K562 (cell line): ENCODE measurements at regions not wholly inside any gene's neighbourhood (a gene's known extent, or its start where the extent isn't known, plus 50 kb on each side); places are given as distances from the start of the nearest gene placed in this dataset.

Source experiments
- BMI1 ChIP-seq: fragments of 150-350 bp; IDR thresholded peaks from 2 replicates; pipeline ENCODE4 v1.6.1; 2014; ENCODE audit warnings: low read length
- CBFA2T3 ChIP-seq: fragments of 450-650 bp; IDR thresholded peaks from 2 replicates; pipeline ENCODE4 v1.6.1; 2017
- CBX8 ChIP-seq: fragments of 200-600 bp; sonication (generic); IDR thresholded peaks from 2 replicates; pipeline ENCODE4 v1.6.1; 2012; ENCODE audit warnings: borderline replicate concordance, mixed run types, low read depth, mild to moderate bottlenecking, moderate library complexity, mixed read lengths, low read length, control low read depth, inconsistent platforms; ENCODE audit not compliant: poor library complexity, severe bottlenecking; ENCODE audit errors: extremely low read depth
- FOXJ2 ChIP-seq: fragments of 200-800 bp; sonication (Bioruptor generic); IDR thresholded peaks from 2 replicates; pipeline ENCODE4 v1.6.1; 2016; ENCODE audit warnings: missing genetic modification characterization, missing compliant biosample characterization
- HDGF ChIP-seq: fragments of 450-650 bp; IDR thresholded peaks from 2 replicates; pipeline ENCODE4 v1.6.1; 2016
- PHB ChIP-seq: fragments of 250-450 bp; sonication (Bioruptor Pico); IDR thresholded peaks from 2 replicates; pipeline ENCODE4 v1.5.0; 2021
- TSC22D4 ChIP-seq: fragments of 450-650 bp; IDR thresholded peaks from 2 replicates; pipeline ENCODE4 v1.6.1; 2016; ENCODE audit warnings: missing genetic modification characterization, missing biosample characterization, control low read depth
- ZKSCAN1 ChIP-seq: fragments of 150-350 bp; IDR thresholded peaks from 2 replicates; pipeline ENCODE4 v1.6.1; 2016; ENCODE audit warnings: low read depth, low read length
- ZNF583 ChIP-seq: fragments of 250-450 bp; sonication (Bioruptor Pico); IDR thresholded peaks from 2 replicates; pipeline ENCODE4 v1.4.0; 2020
- ZNF586 ChIP-seq: fragments of 450-650 bp; formaldehyde crosslinking; conservative IDR thresholded peaks from 2 replicates; pipeline ENCODE4 v1.4.0; 2020; ENCODE audit warnings: mild to moderate bottlenecking, moderate library complexity
- ZZZ3 ChIP-seq: fragments of 450-650 bp; IDR thresholded peaks from 2 replicates; pipeline ENCODE4 v1.6.1; 2016; ENCODE audit warnings: antibody characterized with exemption, mild to moderate bottlenecking, moderate library complexity
- TF ChIP-seq, protein P1 (sequence below): sonication (generic); formaldehyde crosslinking; IDR thresholded peaks from 2 replicates; pipeline ENCODE4 v1.9.0; 2022; ENCODE audit warnings: mild to moderate bottlenecking, missing genetic modification reagents
- TF ChIP-seq, protein P2 (sequence below), 2 experiments: fragments of 450-650 bp in 1 of 2; sonication (generic) in 1 of 2; formaldehyde crosslinking in 1 of 2; IDR thresholded peaks; 2 replicates each; pipeline versions ENCODE4 v1.7.1 to v1.9.0; 2016 to 2022; ENCODE audit warnings: inconsistent platforms in 1 of 2, mild to moderate bottlenecking in 1 of 2, missing genetic modification reagents in 1 of 2
- TF ChIP-seq, protein P3 (sequence below): sonication (generic); formaldehyde crosslinking; IDR thresholded peaks from 2 replicates; pipeline ENCODE4 v1.5.0; 2020; ENCODE audit warnings: missing genetic modification reagents
- TF ChIP-seq, protein P4 (sequence below): fragments of 450-650 bp; formaldehyde crosslinking; IDR thresholded peaks from 2 replicates; pipeline ENCODE4 v1.4.0; 2020; ENCODE audit warnings: mild to moderate bottlenecking, moderate library complexity

DNA sequence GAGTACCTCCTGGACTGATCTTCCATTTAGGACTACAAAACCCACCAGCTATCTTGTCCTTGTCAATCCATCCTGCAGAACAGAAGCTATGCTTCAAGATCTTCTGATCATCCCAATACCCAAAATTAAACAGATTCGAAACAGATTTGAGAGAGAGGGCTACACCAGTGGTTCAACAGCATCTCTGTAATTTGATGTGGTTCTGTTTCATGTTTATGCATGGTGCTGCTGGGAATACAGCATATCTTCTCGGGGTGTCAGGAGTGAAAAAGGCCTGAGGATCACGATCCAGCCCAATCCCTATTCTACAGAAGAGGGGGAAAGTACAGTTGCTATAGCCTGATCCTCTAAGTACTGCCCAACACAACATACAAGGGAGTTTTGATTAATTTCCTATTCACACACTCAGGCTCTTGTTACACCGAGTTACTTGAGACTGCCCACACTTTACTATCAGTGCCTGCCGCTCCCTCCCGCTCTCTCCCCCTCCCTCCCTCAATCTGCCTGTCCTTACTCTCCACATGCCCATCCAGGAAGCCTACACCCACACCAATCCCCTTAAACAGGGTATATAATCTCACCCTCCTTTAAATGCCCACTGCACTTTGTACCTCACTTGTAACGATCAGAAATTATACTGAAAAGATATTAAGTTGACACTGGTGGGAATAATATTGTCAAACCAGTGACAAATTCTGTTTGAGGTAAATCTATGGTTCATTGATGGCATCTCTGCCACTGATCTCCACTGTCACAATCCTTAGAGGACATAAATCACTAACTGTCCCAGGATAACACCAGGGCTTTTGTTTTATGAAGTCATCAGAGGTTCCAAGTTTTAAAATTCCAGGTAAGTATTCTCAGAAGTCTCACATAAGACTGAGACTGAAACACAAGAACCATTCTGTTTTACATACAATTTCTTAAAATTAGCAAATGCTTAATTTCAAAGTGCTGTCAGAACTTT is 89.3 kb upstream of the PLEKHM1 start (continued):
- TF ChIP-seq FOXJ2 (no peak), PHB (CRISPR knock-in tag) (no peak), CBX8 (peak; percentile 53), ZKSCAN1 (no peak), BMI1 (no peak), ZNF586 (no peak), CBFA2T3 (no peak; the same call in 1 of the 2 replicates), ZZZ3 (no peak), ZNF583 (CRISPR knock-in tag) (0 out of 2 replicates have a peak, but pooled peaks have one; percentile 10), HDGF (0 out of 2 replicates have a peak, but pooled peaks have one; percentile 33), TSC22D4 (tag) (no peak)
- TF ChIP-seq, protein P1, sequence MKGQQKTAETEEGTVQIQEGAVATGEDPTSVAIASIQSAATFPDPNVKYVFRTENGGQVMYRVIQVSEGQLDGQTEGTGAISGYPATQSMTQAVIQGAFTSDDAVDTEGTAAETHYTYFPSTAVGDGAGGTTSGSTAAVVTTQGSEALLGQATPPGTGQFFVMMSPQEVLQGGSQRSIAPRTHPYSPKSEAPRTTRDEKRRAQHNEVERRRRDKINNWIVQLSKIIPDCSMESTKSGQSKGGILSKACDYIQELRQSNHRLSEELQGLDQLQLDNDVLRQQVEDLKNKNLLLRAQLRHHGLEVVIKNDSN (CRISPR knock-in tag), result 0 out of 2 replicates have a peak, but pooled peaks have one; percentile 18
- TF ChIP-seq, protein P2, sequence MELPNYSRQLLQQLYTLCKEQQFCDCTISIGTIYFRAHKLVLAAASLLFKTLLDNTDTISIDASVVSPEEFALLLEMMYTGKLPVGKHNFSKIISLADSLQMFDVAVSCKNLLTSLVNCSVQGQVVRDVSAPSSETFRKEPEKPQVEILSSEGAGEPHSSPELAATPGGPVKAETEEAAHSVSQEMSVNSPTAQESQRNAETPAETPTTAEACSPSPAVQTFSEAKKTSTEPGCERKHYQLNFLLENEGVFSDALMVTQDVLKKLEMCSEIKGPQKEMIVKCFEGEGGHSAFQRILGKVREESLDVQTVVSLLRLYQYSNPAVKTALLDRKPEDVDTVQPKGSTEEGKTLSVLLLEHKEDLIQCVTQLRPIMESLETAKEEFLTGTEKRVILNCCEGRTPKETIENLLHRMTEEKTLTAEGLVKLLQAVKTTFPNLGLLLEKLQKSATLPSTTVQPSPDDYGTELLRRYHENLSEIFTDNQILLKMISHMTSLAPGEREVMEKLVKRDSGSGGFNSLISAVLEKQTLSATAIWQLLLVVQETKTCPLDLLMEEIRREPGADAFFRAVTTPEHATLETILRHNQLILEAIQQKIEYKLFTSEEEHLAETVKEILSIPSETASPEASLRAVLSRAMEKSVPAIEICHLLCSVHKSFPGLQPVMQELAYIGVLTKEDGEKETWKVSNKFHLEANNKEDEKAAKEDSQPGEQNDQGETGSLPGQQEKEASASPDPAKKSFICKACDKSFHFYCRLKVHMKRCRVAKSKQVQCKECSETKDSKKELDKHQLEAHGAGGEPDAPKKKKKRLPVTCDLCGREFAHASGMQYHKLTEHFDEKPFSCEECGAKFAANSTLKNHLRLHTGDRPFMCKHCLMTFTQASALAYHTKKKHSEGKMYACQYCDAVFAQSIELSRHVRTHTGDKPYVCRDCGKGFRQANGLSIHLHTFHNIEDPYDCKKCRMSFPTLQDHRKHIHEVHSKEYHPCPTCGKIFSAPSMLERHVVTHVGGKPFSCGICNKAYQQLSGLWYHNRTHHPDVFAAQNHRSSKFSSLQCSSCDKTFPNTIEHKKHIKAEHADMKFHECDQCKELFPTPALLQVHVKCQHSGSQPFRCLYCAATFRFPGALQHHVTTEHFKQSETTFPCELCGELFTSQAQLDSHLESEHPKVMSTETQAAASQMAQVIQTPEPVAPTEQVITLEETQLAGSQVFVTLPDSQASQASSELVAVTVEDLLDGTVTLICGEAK (IDR thresholded peaks at IDR 0.05), result no peak
- TF ChIP-seq, protein P2 (CRISPR knock-in tag; IDR thresholded peaks at IDR 0.05), result no peak
- TF ChIP-seq, protein P3, sequence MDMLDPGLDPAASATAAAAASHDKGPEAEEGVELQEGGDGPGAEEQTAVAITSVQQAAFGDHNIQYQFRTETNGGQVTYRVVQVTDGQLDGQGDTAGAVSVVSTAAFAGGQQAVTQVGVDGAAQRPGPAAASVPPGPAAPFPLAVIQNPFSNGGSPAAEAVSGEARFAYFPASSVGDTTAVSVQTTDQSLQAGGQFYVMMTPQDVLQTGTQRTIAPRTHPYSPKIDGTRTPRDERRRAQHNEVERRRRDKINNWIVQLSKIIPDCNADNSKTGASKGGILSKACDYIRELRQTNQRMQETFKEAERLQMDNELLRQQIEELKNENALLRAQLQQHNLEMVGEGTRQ (CRISPR knock-in tag), result no peak
- TF ChIP-seq, protein P4, sequence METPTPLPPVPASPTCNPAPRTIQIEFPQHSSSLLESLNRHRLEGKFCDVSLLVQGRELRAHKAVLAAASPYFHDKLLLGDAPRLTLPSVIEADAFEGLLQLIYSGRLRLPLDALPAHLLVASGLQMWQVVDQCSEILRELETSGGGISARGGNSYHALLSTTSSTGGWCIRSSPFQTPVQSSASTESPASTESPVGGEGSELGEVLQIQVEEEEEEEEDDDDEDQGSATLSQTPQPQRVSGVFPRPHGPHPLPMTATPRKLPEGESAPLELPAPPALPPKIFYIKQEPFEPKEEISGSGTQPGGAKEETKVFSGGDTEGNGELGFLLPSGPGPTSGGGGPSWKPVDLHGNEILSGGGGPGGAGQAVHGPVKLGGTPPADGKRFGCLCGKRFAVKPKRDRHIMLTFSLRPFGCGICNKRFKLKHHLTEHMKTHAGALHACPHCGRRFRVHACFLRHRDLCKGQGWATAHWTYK (CRISPR knock-in tag), result no peak
